SU-DHL-6 (cell line): ENCODE measurements at regions not wholly inside any gene's neighbourhood (a gene's known extent, or its start where the extent isn't known, plus 50 kb on each side); places are given as distances from the start of the nearest gene placed in this dataset.

Source experiments
- CTCF ChIP-seq: fragments of 200-600 bp; sonication (generic); IDR thresholded peaks from one replicate; pipeline ENCODE4 v1.5.1; 2017; ENCODE audit warnings: antibody characterized with exemption, mild to moderate bottlenecking, low read length, moderate library complexity; ENCODE audit not compliant: insufficient read depth, poor library complexity, severe bottlenecking
- EZH2phosphoT487 ChIP-seq: fragments of 200-600 bp; sonication (generic), shearing (Covaris generic); conservative IDR thresholded peaks from 2 replicates; pipeline ENCODE4 v1.6.1; 2018; ENCODE audit warnings: mild to moderate bottlenecking, antibody characterized with exemption, low read length, moderate library complexity, mixed read lengths

- no peak for TF ChIP-seq CTCF
- TF ChIP-seq EZH2phosphoT487 = no peak
These were observed 335.0 kb upstream of the TENM3 start for GRCh38 chr4:181908168-181908567.
